Stimulated activated CD4-positive, alpha-beta T cell treated with anti-CD3 and anti-CD28 coated beads, Interleukin-12 subunit alpha, Interleukin-12 subunit beta, amount 100 ng/mL, for 4 hours (primary cell): ENCODE measurements at regions not wholly inside any gene's neighbourhood (a gene's known extent, or its start where the extent isn't known, plus 50 kb on each side); places are given as distances from the start of the nearest gene placed in this dataset.
"Not testable (repeated sequence)": the region's sequence is repeated elsewhere in the genome, so short reads cannot be mapped to it uniquely, and the experiment has no call there.

Source experiments
- DNase-seq: peaks from one replicate; pipeline ENCODE4 v3.0.0-alpha.2; 2020

GRCh38 chr21:27519361-27519760 lies 552.5 kb upstream of the ADAMTS5 start:
- no peak for DNase-seq

GRCh38 chr21:27517177-27517576 lies 550.3 kb upstream of the ADAMTS5 start:
- DNase-seq = not testable (repeated sequence)

GRCh38 chr21:27515676-27516075 lies 548.8 kb upstream of the ADAMTS5 start:
- no peak for DNase-seq

GRCh38 chr21:27513825-27514224 lies 546.9 kb upstream of the ADAMTS5 start:
- no peak for DNase-seq

DNA sequence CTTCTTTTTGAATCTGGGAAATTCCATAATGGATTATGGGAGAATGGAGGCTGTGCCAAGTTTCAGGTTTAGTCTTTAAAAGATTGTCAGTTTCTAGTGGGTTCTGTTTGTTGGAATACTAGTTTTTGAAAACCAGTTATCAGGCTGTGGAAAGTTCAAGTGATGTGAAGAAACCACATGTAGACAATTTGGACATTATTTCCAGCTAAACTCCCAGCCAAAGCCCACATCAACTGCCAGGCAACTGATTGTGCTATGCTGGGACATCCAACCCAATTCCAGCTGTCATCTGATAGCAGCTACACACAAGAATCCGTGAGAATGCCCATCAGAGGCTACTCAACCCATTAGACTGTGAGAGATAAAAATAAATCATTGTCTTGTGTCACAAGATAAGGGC lies 546.1 kb upstream of the ADAMTS5 start:
- DNase-seq = no peak

- no peak for DNase-seq
Observed at GRCh38 chr21:27511233-27511632, 544.3 kb upstream of the ADAMTS5 start.

DNA sequence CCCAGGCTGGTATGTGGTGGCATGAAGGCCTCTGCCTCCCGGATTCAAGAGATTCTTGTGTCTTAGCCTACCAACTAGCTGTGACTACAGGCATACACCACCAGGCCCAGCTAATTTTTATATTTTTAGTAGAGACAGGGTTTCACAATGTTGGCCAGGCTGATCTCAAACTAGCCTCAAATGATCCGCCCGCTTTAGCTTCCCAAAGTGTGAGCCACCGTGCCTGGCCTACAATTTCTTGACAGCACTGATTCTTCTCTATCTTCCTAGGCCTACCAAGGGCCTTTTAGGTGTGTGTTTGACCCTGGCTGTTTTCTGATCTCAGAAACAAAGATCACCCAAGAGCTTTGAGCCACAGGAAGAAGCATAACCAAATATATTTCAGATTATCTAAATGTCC lies 540.8 kb upstream of the ADAMTS5 start:
- no peak for DNase-seq

GRCh38 chr21:27505516-27505915 lies 538.6 kb upstream of the ADAMTS5 start:
- no peak for DNase-seq

GRCh38 chr21:27502801-27503200 lies 535.9 kb upstream of the ADAMTS5 start:
- DNase-seq = no peak

DNA sequence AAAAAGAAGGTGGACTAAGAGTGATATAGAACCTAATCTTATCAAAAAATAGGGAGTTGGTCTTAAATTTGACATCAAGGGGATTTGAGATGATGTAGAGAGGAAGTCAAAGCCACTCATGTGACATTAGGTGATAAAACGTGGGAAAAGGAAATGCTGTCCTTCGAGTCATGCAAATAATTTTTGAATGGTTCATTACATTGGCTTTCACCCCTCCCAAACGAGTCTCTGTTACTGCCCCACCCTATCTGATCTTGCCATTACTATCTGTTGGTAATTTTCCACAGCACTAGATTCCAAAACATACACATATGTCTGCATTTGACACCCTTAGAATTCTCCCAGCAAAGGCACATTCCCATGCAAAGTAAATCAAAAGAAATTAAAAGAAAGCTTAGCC lies 531.1 kb upstream of the ADAMTS5 start:
- DNase-seq = no peak

- DNase-seq = no peak
Observed at GRCh38 chr21:27495836-27496235, 528.9 kb upstream of the ADAMTS5 start.

GRCh38 chr21:27493542-27493941 lies 526.7 kb upstream of the ADAMTS5 start:
- no peak for DNase-seq

- no peak for DNase-seq
Observed at GRCh38 chr21:27487676-27488075, 520.8 kb upstream of the ADAMTS5 start.

DNA sequence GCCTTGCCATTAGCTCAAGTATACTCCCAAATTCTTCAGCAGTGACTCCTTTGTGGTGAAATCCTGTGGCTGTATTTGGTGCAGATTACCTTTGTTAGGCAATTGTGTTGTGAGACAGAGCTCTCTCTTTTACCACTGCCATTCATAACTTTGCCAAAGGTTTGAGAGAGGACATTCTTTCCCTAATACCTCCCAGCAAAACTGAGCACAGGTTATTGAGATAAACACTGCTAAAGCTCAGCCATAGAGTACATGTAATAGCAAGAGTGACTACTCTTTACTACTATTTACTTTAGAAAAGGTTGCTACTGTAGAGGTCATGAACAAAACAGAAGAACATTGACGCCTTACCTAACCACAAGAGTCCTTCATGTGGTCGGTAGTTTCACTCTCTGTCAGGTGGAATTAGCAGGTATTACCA lies 514.0 kb upstream of the ADAMTS5 start:
- no peak for DNase-seq

- no peak for DNase-seq
Observed at GRCh38 chr21:27477296-27477695, 510.4 kb upstream of the ADAMTS5 start.

DNA sequence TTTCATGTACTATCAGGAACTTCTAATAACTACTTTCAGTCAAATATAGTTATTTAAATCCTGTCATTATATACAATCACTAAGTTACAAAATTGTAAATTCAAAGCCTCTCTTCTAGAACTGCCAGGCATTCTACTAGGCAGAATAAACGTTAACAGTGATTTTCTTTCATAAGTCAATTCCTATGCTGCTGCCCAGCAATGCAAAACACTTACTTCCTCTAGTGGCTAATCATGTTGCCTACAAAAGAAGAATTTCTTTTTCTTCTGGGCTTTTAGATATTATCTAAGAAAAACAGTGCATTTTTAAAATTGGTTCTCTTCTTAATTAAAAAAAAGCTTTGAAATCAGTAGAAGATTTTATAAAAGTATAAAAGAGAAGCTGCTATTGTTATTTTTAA lies 509.8 kb upstream of the ADAMTS5 start:
- no peak for DNase-seq

GRCh38 chr21:27475363-27475955 lies 508.6 kb upstream of the ADAMTS5 start:
- DNase-seq = no peak

- DNase-seq = no peak
Observed at GRCh38 chr21:27467366-27467765, 500.5 kb upstream of the ADAMTS5 start.

- DNase-seq = no peak
Observed at GRCh38 chr21:27466140-27466539, 499.3 kb upstream of the ADAMTS5 start.

GRCh38 chr21:27464648-27465047 lies 497.8 kb upstream of the ADAMTS5 start:
- DNase-seq = no peak

DNA sequence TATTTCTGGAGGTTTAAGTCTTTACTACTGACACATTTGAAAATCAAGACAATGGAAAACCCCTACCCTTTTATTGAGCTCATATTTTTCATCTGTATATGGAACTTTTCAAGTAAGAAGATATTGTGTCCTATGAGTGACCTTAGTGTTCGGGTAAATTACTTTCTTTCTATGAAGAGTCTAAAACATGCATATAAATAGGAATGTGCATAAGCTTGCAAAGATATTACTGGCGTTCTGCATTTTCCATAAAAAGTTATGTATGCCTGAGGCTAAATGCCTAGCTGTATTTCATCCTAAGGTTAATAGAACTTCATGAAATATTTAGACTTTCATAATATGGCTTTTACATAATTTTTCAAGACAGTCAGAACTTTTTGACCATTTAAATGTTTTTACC lies 495.8 kb upstream of the ADAMTS5 start:
- DNase-seq = no peak

DNA sequence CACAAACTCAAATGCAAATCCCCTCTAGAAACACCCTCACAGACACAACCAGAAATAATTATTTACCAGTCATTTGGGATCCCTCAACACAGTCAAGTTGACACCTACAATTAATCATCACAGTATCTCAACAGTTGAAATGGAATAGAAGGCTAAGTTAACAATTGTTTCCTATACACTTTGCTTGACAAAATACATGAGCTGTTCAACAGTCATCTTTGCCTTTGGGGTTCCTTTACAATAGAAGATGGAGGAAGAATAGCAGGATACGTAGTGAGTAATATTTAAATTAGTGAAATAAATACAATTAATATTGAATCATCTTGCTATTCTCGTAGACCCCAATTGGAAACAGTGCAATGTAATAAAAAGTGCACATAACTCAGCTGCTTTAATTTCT lies 487.3 kb upstream of the ADAMTS5 start:
- DNase-seq = no peak

DNA sequence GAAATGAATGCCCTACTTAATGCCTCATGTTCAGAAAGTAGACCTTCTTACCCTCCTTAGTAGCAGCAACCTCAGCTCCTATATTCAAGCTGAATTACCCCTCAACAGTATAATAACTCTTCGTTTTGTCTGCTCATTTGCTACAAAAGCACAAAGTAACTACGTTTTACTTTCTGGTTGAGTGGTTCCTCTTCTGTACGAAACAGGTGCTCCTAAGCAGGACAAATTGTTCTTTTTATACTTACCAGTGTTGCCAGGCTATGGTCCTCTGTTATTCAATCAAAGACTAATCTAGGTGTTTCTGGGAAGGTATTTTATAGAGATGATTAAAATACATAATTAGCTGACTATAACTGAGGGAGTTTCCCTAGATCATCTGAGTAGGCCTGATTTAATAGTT lies 484.2 kb upstream of the ADAMTS5 start:
- DNase-seq = no peak

DNA sequence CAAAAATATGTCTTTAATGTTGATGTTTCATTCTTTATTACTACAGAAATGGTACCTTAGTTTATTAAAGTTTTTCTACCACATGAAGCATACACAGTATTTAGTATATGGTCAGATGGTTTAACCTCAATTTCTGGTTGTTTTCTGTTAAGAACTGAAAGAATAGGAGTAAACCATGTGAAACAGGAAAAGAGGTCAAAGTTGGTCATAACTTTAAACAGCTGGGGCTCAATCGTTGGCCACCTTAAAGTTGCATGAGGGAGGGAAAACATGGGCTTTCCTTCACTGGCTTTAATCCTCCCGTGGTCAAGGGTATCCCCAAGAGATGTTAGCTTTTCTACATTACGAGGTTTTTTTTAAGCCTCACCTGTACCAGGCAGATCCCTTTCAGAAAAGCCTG lies 483.3 kb upstream of the ADAMTS5 start:
- DNase-seq = no peak

DNA sequence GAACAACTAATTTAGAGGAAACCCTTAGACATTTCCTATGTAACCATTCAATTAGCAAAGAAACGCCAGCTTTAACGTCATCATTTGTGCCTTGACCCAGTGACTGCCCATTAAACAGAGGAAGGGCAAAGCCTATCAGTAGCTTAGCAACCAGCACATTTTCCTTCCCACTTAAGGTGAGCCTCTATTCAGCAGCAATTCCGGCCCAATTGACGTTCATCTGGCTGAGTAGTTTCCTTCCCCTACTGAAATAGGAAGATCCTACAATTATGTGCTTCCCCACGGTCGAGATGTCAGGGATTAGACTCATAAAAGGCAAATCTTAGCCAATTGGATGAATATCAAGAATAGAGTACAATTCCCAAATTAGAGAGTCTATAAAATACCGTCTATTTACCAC lies 482.1 kb upstream of the ADAMTS5 start:
- DNase-seq = no peak

DNA sequence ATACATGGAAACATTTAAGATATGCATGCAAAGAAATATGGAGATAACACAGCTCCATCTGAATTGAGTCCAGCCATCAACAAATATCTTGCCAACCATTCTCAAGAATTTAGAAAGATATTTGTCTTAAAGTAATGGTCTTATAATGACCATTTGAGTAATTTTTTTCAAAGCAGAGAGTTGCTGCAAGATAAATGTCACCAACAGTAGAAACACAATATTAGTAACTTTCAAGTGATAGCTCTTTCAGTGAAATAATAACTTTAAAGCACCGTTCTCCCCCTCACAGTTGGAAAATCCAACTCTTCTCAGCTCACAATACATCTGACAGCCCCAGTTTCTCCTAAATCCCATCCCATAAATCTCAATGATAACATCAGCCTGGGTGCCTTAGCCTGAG lies 481.0 kb upstream of the ADAMTS5 start:
- DNase-seq = no peak
